ENCODE measurements at regions not wholly inside any gene's neighbourhood (a gene's known extent, or its start where the extent isn't known, plus 50 kb on each side); places are given as distances from the start of the nearest gene placed in this dataset.

GRCh38 chr16:61277849-61278248 lies 758.4 kb downstream of the CDH8 start:
- DNase-seq, result no peak
- intact Hi-C loops (cut with DNase I, micrococcal nuclease), result no loop called here
- ATAC-seq, result no peak
- Histone ChIP-seq H3K4me3 (no peak overlapping the region), H3K4me1 (ENCODE audit: low read depth) (no peaks in the 10 kb centered on the region), H3K9me3 (no peaks in the 10 kb centered on the region), H3K36me3 (ENCODE audit: low read depth) (no peaks in the 10 kb centered on the region)
- no peak for TF ChIP-seq CTCF (IDR thresholded peaks at IDR 0.05)

- ATAC-seq (no peak), DNase-seq (no peak)
- no peak overlapping the region for H3K4me3 ChIP-seq
- no peaks in the 10 kb centered on the region for H3K9me3 ChIP-seq
- no peaks in the 10 kb centered on the region for H3K36me3 ChIP-seq (ENCODE audit: low read depth)
- no peaks in the 10 kb centered on the region for H3K4me1 ChIP-seq (ENCODE audit: low read depth)
- intact Hi-C loops (cut with DNase I, micrococcal nuclease), result no loop called here
- TF ChIP-seq CTCF (IDR thresholded peaks at IDR 0.05), result no peak
These were observed 762.0 kb downstream of the CDH8 start for GRCh38 chr16:61274211-61274610.

- no peaks in the 10 kb centered on the region for H3K36me3 ChIP-seq (ENCODE audit: low read depth)
- ATAC-seq, result no peak
- no peaks in the 10 kb centered on the region for H3K9me3 ChIP-seq
- no peaks in the 10 kb centered on the region for H3K4me1 ChIP-seq (ENCODE audit: low read depth)
- no peak for DNase-seq
- intact Hi-C loops (cut with DNase I, micrococcal nuclease), result no loop called here
- TF ChIP-seq CTCF (IDR thresholded peaks at IDR 0.05), result no peak
- no peak overlapping the region for H3K4me3 ChIP-seq
These were observed 765.5 kb downstream of the CDH8 start for GRCh38 chr16:61270726-61271125.

- ATAC-seq, result no peak
- TF ChIP-seq CTCF (IDR thresholded peaks at IDR 0.05), result no peak
- Histone ChIP-seq H3K36me3 (ENCODE audit: low read depth) (no peaks in the 10 kb centered on the region), H3K9me3 (no peaks in the 10 kb centered on the region), H3K4me3 (no peak overlapping the region), H3K4me1 (ENCODE audit: low read depth) (no peaks in the 10 kb centered on the region)
- intact Hi-C loops (cut with DNase I, micrococcal nuclease), result no loop called here
- DNase-seq, result no peak
These were observed 772.8 kb downstream of the CDH8 start for GRCh38 chr16:61263400-61263799.

- no peak for TF ChIP-seq CTCF (IDR thresholded peaks at IDR 0.05)
- intact Hi-C loops (cut with DNase I, micrococcal nuclease), result no loop called here
These were observed 774.9 kb downstream of the CDH8 start for GRCh38 chr16:61261315-61261714.

GRCh38 chr16:61246592-61246991 lies 789.6 kb downstream of the CDH8 start:
- no peak for ATAC-seq
- Histone ChIP-seq H3K9me3 (no peaks in the 10 kb centered on the region), H3K4me3 (no peak overlapping the region), H3K4me1 (ENCODE audit: low read depth) (no peaks in the 10 kb centered on the region), H3K36me3 (ENCODE audit: low read depth) (no peaks in the 10 kb centered on the region)
- intact Hi-C loops (cut with DNase I, micrococcal nuclease), result no loop called here
- no peak for DNase-seq
- no peak for TF ChIP-seq CTCF (IDR thresholded peaks at IDR 0.05)

More at GRCh38 chr16:61261315-61261714, 774.9 kb downstream of the CDH8 start:
- no peak for DNase-seq
- no peaks in the 10 kb centered on the region for H3K36me3 ChIP-seq (ENCODE audit: low read depth)
- H3K4me1 ChIP-seq (ENCODE audit: low read depth), result no peaks in the 10 kb centered on the region
- no peaks in the 10 kb centered on the region for H3K9me3 ChIP-seq
- H3K4me3 ChIP-seq, result no peak overlapping the region
- no peak for ATAC-seq

Measured in mucosa of descending colon (tissue), 3 donors.